Neural progenitor cell (in vitro differentiated cells): ENCODE measurements at regions not wholly inside any gene's neighbourhood (a gene's known extent, or its start where the extent isn't known, plus 50 kb on each side); places are given as distances from the start of the nearest gene placed in this dataset.

Experiments used
- EZH2 ChIP-seq: fragments of 200-600 bp; sonication (generic); IDR thresholded peaks from 2 replicates; pipeline ENCODE4 v1.6.1; 2017; ENCODE audit warnings: antibody characterized with exemption, mild to moderate bottlenecking, moderate library complexity
- EZH2phosphoT487 ChIP-seq: fragments of 200-600 bp; sonication (generic); IDR thresholded peaks from 2 replicates; pipeline ENCODE4 v1.6.1; 2017; ENCODE audit warnings: antibody characterized with exemption
- TF ChIP-seq, protein P1 (sequence below): fragments of 200-600 bp; sonication (generic); IDR thresholded peaks from 2 replicates; pipeline ENCODE4 v1.5.1; 2017; ENCODE audit warnings: antibody characterized with exemption, mild to moderate bottlenecking

DNA sequence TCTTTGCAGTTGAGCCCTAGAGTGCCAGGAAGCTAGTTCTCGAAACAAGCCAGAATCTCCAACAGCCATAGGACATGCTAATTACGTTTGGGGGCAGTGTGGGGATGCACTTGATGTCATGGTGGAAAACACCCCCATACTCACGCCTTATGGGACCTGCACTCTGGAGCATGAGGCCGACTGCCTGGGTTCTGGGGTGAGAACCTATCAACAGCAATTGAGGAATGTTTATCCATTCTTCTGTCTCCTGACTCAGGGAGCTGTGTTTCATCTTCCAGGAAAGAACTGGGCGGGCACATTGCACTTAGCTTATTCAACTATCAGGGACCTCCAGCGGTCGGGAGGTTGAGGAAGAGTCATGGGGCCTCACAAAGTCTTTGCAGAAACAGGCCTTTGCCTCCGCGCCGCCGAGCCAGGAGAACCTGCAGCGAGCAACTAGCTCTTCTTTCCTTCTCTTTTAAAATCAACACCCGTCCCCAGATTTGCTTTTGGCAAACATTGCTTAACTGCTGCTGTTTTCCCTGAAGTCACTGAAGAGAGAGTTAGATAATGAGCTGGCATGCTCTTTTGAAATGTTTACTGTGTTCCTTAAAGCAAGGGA lies 226.1 kb upstream of the DIO3 start:
- TF ChIP-seq, protein P1, sequence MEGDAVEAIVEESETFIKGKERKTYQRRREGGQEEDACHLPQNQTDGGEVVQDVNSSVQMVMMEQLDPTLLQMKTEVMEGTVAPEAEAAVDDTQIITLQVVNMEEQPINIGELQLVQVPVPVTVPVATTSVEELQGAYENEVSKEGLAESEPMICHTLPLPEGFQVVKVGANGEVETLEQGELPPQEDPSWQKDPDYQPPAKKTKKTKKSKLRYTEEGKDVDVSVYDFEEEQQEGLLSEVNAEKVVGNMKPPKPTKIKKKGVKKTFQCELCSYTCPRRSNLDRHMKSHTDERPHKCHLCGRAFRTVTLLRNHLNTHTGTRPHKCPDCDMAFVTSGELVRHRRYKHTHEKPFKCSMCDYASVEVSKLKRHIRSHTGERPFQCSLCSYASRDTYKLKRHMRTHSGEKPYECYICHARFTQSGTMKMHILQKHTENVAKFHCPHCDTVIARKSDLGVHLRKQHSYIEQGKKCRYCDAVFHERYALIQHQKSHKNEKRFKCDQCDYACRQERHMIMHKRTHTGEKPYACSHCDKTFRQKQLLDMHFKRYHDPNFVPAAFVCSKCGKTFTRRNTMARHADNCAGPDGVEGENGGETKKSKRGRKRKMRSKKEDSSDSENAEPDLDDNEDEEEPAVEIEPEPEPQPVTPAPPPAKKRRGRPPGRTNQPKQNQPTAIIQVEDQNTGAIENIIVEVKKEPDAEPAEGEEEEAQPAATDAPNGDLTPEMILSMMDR = no peak
- no peak for TF ChIP-seq EZH2
- TF ChIP-seq EZH2phosphoT487 = no peak
